ENCODE measurements at regions not wholly inside any gene's neighbourhood (a gene's known extent, or its start where the extent isn't known, plus 50 kb on each side); places are given as distances from the start of the nearest gene placed in this dataset.

- TF ChIP-seq EZH2phosphoT487 (conservative IDR thresholded peaks at IDR 0.05; ENCODE audit: low read length), result no peak
- TF ChIP-seq CTCF (IDR thresholded peaks at IDR 0.05; ENCODE audit: insufficient read depth, low read length, poor library complexity, severe bottlenecking), result no peak
- H4K20me1 ChIP-seq (ENCODE audit: low read depth, low read length), result no peaks in the 10 kb centered on the region
- H3K27ac ChIP-seq (ENCODE audit: low read depth, low read length), result peak overlapping the region; percentile 84
- H3K36me3 ChIP-seq (ENCODE audit: low read length), result no peaks in the 10 kb centered on the region
- H2AFZ ChIP-seq (ENCODE audit: low read depth, low read length, severe bottlenecking), result peak overlapping the region; percentile 30
- peak overlapping the region; percentile 59 for H3K4me2 ChIP-seq (ENCODE audit: low read depth, low read length, poor library complexity, severe bottlenecking)
- H3K9ac ChIP-seq (ENCODE audit: low read length), result peak overlapping the region; percentile 30
- H3K27me3 ChIP-seq (ENCODE audit: low read length), result no peaks in the 10 kb centered on the region
- H3K9me2 ChIP-seq (replicated peaks; ENCODE audit: insufficient read depth, low read length), result no peaks in the 10 kb centered on the region
- no peaks in the 10 kb centered on the region for H3K79me2 ChIP-seq (ENCODE audit: insufficient read depth, low read length)
- peaks cover 10% of the 10 kb centered on the region; the same call in 1 of the 2 replicates for H3F3A ChIP-seq (ENCODE audit: insufficient read depth)
- no peaks in the 10 kb centered on the region for H3K9me3 ChIP-seq (ENCODE audit: insufficient read depth, low read length)
- H3K4me3 ChIP-seq (ENCODE audit: insufficient read depth, low read length, poor library complexity, severe bottlenecking), result peak overlapping the region; percentile 12
Observed at GRCh38 chr22:47928631-47929030, 1166.2 kb downstream of the TBC1D22A start.

GRCh38 chr22:47927648-47928210 is 1165.3 kb downstream of the TBC1D22A start:
- peak overlapping the region; percentile 30 for H3K9ac ChIP-seq (ENCODE audit: low read length)
- no peak overlapping the region for H3K4me3 ChIP-seq (ENCODE audit: insufficient read depth, low read length, poor library complexity, severe bottlenecking)
- TF ChIP-seq EZH2phosphoT487 (conservative IDR thresholded peaks at IDR 0.05; ENCODE audit: low read length), result no peak
- no peak for TF ChIP-seq CTCF (IDR thresholded peaks at IDR 0.05; ENCODE audit: insufficient read depth, low read length, poor library complexity, severe bottlenecking)
- H3F3A ChIP-seq (ENCODE audit: insufficient read depth), result peaks cover 10% of the 10 kb centered on the region; the same call in 1 of the 2 replicates
- H3K27ac ChIP-seq (ENCODE audit: low read depth, low read length), result peak overlapping the region; percentile 84
- no peaks in the 10 kb centered on the region for H3K9me3 ChIP-seq (ENCODE audit: insufficient read depth, low read length)
- peak overlapping the region; percentile 30 for H2AFZ ChIP-seq (ENCODE audit: low read depth, low read length, severe bottlenecking)
- no peaks in the 10 kb centered on the region for H3K79me2 ChIP-seq (ENCODE audit: insufficient read depth, low read length)
- no peaks in the 10 kb centered on the region for H3K9me2 ChIP-seq (replicated peaks; ENCODE audit: insufficient read depth, low read length)
- H3K27me3 ChIP-seq (ENCODE audit: low read length), result no peaks in the 10 kb centered on the region
- H3K4me2 ChIP-seq (ENCODE audit: low read depth, low read length, poor library complexity, severe bottlenecking), result peak overlapping the region; percentile 59
- no peaks in the 10 kb centered on the region for H4K20me1 ChIP-seq (ENCODE audit: low read depth, low read length)
- H3K36me3 ChIP-seq (ENCODE audit: low read length), result no peaks in the 10 kb centered on the region

- Histone ChIP-seq H3K9ac (ENCODE audit: low read length) (no peak overlapping the region), H3K4me3 (ENCODE audit: insufficient read depth, low read length, poor library complexity, severe bottlenecking) (no peak overlapping the region), H3K36me3 (ENCODE audit: low read length) (no peaks in the 10 kb centered on the region), H2AFZ (ENCODE audit: low read depth, low read length, severe bottlenecking) (no peak overlapping the region), H4K20me1 (ENCODE audit: low read depth, low read length) (no peaks in the 10 kb centered on the region), H3K9me2 (replicated peaks; ENCODE audit: insufficient read depth, low read length) (no peaks in the 10 kb centered on the region), H3K9me3 (ENCODE audit: insufficient read depth, low read length) (no peaks in the 10 kb centered on the region), H3K27ac (ENCODE audit: low read depth, low read length) (no peak overlapping the region), H3K4me2 (ENCODE audit: low read depth, low read length, poor library complexity, severe bottlenecking) (no peak overlapping the region), H3K27me3 (ENCODE audit: low read length) (no peaks in the 10 kb centered on the region), H3F3A (ENCODE audit: insufficient read depth) (0 out of 2 replicates have a peak, but pooled peaks cover under 1% of the 10 kb centered on the region), H3K79me2 (ENCODE audit: insufficient read depth, low read length) (no peaks in the 10 kb centered on the region)
- no peak for TF ChIP-seq EZH2phosphoT487 (conservative IDR thresholded peaks at IDR 0.05; ENCODE audit: low read length)
- no peak for TF ChIP-seq CTCF (IDR thresholded peaks at IDR 0.05; ENCODE audit: insufficient read depth, low read length, poor library complexity, severe bottlenecking)
Observed at GRCh38 chr22:47923011-47923427, 1160.6 kb downstream of the TBC1D22A start.
